HG03354 (cell line): ENCODE measurements at regions not wholly inside any gene's neighbourhood (a gene's known extent, or its start where the extent isn't known, plus 50 kb on each side); places are given as distances from the start of the nearest gene placed in this dataset.

Source experiments
- ATAC-seq: cut with Tn5 transposase; IDR thresholded peaks from one replicate; pipeline ENCODE4 v1.9.1; 2021; ENCODE audit warnings: mild to moderate bottlenecking; ENCODE audit not compliant: unreplicated experiment, poor library complexity, severe bottlenecking

DNA sequence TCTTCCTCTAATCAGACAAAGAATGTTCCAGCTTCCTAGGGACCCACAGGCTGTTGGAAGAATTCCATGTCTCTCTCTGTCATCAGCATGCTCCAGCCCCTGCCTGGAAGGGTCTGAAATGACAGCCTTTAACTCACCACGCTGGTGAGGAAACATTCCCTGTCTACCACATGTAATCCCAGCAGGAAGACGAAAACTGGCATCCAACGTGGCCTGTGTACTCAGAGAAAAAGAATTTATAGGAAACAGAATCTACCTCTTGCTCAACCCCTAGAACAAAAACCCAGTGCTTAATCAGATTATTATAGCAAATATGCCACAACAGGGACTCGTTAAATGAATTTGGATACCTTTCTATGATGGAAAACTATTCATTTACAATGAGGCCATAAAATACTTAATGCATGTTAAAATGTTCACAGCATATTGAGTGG lies 147.3 kb upstream of the FOXF1 start:
- ATAC-seq, result no peak

DNA sequence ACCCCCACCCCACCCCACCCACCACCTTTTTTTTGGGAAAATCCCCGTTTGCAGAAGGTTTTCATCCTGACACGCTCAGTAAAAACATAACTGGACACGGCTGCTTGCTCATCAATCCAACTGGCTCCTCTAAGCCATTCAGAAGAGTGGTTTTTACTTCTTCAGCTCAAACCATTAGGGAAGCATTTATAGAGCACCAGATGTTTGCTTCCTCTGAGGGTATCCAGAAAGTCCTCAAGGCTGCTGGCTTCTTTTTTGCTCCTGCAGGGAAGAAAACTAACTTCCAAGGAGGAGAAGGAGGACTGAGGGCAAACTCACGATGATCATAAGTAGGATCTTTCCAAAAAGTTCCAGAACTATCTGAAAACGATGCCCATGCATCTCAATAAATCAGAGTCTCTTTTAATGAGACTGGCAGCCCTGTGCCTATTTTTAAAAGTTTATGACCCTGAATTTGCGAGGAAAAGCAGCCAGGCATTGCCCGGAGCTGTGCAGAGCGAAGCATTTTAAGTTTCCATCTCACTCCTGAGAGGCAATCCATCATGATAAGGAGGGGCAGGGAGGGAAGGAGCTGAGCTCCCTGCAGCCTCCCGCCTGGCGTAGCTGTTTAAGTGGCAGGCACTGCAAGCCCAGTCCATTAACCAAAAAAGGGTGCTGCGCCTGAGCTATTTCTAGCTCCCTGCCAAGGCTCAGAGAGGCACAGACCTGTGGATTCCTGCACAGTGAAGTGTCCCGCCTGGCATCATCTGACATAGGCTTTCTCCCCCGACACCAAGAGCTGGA lies 146.3 kb upstream of the FOXF1 start:
- ATAC-seq, result no peak

DNA sequence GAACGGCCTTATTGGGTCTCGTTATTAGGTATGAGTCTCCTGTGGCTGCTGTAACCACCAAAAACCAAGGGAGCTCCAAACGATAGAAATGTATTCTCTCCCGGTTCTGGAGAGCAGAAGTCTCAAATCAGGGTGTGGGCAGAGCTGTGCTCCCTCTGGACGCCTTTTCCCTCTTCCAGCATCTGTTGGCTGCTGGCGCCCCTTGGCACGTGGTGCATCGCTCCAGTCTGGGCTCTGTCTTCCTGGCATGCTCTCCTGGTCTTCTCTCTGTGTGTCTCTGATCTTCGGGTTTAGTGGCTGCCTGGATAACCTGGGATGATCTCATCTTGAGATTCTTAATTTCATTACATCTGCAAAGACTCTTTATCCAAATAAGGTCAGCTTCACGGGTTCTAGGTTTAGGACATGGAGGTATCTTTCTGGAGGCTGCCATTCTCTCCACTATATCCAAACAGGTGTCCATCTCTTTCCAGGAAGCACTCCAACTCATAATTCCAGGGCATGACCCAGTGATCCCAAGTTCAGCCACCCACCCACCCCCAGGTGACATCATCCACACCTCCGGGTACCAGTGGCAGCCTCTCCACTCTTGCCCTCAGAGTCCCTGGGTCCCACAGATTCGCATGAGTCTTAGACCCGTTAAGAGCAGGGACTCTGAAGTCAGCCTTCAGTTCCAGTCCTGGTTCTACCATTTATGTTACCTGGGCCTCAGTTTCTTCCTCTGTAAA lies 145.5 kb upstream of the FOXF1 start:
- ATAC-seq, result no peak

DNA sequence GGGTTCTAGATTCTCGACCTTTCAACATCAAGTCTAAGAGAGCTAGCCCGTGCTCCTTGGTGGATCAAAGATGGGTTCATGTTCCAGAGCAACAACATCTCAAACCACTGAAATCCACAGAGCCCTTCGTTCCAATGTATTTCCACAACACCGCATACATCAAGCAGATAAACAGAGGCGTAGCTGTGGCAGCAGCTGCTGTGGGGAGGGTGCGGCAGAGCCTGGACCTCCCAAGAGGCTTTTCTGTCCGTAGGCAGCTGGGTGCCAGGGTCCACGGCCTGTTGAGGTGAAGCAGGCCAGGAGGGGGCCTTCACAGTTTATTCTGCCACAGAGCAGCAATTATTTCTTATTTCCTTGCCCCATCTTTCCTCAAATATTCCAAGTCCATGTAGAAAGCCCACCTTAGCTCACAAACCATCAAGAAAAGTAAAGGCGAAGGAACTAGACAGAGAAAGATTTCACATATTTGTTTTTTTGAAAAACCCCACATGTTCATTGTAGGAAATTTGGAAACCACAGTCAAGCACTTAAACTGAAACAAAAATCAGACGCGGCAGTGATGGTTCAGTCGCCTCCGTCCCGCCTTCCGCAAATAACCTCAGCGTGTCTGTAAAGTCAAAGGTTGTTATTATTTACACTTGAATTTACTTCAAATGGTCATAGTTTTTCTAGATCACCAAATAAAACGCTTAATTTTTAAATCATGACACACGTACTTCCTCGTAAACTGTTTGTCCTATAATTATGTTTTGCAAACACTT lies 144.6 kb upstream of the FOXF1 start:
- no peak for ATAC-seq

- no peak for ATAC-seq
Measured at GRCh38 chr16:86366481-86366880, 143.8 kb upstream of the FOXF1 start.

DNA sequence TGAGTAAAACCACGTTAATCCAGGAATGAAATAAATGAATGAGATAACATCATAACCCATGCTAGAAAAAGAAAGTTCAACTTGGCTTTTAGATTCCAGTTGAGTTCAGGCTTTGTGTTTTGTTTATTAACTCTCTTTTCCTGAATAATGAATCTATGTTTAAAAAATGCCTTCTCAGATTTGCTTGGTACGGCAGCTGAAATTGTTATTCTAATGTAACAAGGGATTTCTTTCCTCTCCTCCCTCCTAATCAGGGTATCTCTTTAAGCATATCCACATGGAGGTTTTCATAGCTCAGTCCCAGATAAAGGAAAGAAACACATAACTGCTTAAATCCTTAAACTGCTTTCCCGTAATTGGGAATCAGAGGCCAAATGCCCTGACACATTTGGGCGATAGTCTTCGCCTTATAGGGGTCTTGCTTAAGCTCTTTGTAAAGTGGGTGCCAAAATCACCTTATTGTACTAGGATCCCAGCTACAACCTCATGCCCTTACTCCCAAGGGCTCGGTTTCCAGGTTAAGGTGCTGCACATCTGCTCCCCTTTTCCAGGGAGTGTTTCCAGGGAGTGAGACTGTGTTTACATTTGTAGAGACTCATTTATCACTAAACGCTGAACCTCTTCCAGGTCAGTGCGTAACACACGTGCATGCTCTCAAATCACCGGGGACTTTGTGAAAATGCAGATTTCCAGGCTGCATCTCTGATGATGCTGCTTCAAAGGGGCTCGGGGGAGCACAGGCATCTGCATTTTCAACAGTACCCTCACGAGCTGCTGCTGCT lies 142.8 kb upstream of the FOXF1 start:
- ATAC-seq, result no peak

DNA sequence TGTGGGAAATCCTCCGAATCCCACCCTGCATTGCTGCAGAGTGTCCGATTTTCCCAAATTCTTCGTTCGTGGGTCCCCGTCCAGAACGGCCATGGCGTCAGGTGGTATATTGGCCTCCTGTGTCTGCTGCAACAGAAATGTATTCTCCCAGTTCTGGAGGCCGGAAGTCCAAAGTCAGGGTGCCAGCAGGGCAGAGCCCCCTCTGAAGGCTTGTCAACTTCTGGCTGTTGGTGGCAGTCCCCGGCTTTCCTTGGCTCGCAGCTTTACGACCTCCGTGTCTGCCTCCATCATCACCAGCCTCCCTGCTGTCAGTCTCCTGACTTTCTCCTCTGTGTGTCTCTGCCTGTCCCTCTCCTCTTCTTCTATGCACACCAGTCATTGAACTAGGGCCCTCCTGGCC lies 142.1 kb upstream of the FOXF1 start:
- no peak for ATAC-seq

DNA sequence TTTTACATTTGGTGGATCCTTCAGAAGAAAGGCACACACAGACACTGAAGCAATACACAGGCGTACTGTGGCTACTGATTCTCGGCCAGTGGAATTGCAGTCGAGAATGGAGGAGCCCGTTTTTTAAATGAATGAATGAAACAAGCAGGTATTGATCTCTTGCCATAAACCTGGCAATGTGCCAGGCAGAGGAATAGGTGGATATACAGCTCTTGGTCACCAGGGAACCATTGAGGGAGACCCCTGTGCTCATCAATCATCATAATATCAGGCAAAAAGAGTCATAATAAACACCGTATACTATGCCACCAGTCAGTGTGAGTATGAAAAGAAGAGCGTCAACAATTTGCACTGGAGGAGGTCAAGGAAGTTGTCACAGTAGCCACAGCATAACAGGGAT lies 140.3 kb upstream of the FOXF1 start:
- no peak for ATAC-seq

DNA sequence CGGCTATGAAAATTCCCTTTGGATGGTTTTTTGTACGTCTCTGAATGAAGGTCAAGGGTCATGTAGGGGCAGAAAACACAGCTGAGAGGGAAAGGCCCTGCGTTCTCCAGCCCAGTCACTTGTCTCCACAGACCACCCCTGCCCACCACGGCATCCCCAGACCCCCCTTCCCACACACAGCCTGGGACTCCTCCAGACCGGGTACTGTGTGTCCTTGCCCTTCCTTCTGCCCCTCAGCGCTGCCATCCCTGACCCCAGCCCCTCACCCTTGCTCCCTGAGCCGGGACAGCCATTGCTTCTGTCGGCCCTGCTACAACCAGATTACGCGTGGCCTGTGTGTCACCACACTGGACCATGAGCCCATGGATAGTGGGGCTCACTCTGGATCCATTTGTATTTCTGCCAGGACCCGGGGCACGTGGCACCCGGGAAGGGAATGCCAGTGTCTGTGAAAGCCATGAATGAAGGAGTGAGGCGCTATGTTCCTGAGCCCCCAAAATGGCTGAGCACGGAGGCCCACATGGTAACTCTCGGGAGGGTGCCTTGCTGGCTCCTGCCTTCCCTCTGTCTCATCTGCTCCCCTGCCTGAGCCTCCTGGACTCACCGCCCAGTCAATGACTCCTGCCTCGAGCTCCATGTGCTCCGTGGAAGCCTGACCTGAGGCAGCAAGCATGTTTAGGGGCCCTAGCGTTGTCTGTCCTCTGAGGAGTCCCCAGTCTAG lies 139.1 kb upstream of the FOXF1 start:
- no peak for ATAC-seq

- ATAC-seq, result no peak
Measured at GRCh38 chr16:86372193-86372592, 138.1 kb upstream of the FOXF1 start.

GRCh38 chr16:86373276-86373901 lies 136.9 kb upstream of the FOXF1 start:
- no peak for ATAC-seq

DNA sequence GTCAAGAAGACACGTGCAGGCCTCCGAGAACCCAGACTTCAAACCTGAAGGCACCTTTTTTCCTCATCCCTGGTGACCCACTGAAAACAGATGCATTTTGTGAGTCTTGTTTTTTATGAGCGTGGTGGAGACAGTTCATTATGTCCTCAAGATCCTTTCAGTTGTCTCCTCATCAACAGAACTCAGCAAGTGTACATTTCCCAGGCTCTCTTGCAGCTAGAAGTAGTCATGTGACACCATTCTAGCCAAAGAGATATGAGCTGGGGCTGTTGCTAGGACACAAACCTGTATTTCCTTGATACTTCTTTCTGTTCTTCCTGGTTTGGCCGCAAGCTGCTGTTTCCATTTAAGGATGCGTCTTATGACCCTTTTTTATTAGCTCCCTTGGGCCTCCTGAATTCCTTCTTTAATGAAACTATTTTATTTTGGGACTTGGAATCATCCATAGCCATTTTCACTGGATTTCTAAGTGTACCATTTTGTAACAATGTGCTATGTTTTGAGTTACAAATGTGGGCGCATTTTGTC lies 135.7 kb upstream of the FOXF1 start:
- no peak for ATAC-seq

DNA sequence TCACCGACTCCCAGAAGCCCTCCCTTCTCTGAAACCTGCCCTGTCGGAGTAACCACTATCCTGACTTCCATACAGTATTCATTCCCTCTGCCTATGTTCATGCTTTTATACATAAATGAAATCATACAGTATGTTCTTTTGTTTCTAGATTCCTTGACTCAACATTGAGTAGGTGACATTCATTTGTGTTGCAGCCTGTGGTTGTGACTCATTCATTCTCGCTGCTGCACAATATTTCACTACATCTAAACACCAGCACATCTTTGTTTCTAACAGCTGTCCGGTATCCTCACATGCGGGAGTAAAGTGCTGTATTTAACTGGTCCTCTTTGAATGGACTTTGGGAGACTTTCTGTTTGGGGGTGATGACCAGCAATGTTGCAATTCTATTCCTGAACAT lies 135.0 kb upstream of the FOXF1 start:
- no peak for ATAC-seq

DNA sequence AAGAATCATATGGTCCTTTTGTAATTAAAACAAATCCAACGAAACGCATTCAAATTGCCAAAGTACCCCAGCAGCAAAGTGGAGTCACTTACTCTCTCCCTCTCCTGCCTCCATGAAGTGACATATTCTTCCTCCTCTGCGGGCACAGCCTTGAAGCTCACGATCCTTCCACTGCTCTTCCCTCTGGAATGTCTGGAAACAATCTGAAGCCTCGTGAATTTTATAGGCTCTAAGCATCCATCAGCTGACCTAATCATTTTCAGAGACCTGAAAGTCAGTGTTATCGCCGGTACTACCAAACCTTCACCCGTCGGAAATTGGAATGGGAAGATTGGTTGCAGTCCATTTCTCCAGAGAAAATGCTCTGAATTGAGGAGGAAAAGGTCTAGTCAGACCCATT lies 134.5 kb upstream of the FOXF1 start:
- ATAC-seq, result no peak

DNA sequence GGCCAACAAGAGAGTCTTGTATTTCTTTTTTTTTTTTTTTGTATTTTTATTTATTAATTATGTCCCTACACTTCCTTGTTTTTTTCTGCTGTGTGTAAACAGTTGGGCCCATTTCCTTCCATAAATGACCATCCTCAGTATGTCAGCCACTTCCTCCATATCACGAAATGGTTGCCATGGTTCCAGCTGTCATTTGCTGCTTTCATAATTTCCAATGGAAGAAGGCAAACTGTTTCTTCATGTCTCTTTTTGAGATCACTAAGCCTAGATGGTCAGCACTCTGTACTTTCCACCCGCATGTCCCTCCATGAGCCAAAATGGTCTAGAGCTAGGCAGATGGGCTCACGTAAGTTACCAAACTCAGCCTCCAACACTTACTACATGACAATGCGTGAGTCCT lies 133.5 kb upstream of the FOXF1 start:
- ATAC-seq, result no peak

DNA sequence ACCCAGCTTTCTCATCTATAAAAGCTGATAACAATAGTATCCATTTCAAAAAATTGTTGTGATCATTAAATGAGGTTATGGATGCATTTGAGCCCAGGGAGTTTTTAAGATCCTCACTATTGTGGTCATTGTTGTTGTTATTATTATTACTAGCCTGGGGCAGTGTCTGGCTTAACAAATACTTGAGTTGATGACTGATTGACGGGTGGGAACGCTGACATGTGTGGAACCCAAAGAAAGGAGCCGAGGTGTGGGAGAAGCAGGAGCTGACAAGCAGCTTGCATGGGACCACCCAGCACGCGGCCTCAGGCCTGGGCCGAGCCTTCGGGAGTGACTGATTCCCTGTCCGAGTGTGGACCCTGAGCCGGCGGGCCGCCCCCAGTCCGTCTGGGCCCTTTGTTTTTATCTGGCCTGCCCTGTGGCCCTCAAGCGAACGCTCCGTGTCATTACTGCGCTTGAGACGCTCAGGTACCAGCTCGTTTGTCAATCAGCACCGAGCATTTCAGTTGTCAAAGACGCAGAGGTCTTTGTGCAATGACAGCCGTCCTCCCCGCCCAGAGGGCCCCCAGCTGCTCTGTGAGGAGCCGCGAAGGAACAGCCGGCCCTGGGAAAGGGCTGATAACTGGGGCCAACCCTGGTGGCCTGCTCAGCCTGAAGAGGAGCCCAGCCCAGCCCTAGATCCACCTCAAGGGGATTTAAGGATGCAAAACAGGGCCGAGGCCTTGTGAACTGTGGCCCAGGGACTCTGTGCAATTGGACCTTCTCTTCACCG lies 132.9 kb upstream of the FOXF1 start:
- ATAC-seq, result no peak

- no peak for ATAC-seq
Measured at GRCh38 chr16:86378128-86378527, 132.2 kb upstream of the FOXF1 start.
